OCI-LY3 (cell line): ENCODE measurements at regions not wholly inside any gene's neighbourhood (a gene's known extent, or its start where the extent isn't known, plus 50 kb on each side); places are given as distances from the start of the nearest gene placed in this dataset.

Experiments
- H2AFZ ChIP-seq: fragments of 200-600, 300-600 bp; shearing (Covaris generic); 2 replicates; pipeline ENCODE4 v1.6.0; 2014; ENCODE audit warnings: antibody characterized with exemption, low read depth, low read length
- H3K27ac ChIP-seq: fragments of 200-600, 300-600 bp; sonication (generic); 2 replicates; pipeline ENCODE4 v1.5.1; 2014; ENCODE audit warnings: mild to moderate bottlenecking, low read length, moderate library complexity, mixed read lengths
- H3K27me3 ChIP-seq: fragments of 200-600, 300-600 bp; sonication (generic); 2 replicates; pipeline ENCODE4 v1.6.1; 2014; ENCODE audit warnings: low read depth, low read length, mixed read lengths
- H3K36me3 ChIP-seq: fragments of 200-600, 300-600 bp; sonication (generic); replicated peaks from 2 replicates; pipeline ENCODE3; 2014; ENCODE audit warnings: low read depth, low read length, mixed read lengths
- H3K4me1 ChIP-seq: fragments of 300-600, 200-600 bp; sonication (generic); 2 replicates; pipeline ENCODE4 v1.6.1; 2014; ENCODE audit warnings: low read length, mixed read lengths
- H3K4me2 ChIP-seq: fragments of 200-600, 300-600 bp; sonication (generic); 2 replicates; pipeline ENCODE4 v1.6.1; 2014; ENCODE audit warnings: low read length, mixed read lengths
- H3K4me3 ChIP-seq: fragments of 300-600, 200-600 bp; sonication (generic); 2 replicates; pipeline ENCODE4 v1.5.1; 2014; ENCODE audit warnings: antibody characterized with exemption, mild to moderate bottlenecking, low read length, moderate library complexity
- H3K79me2 ChIP-seq: fragments of 300-600, 200-600 bp; shearing (Covaris generic); 2 replicates; pipeline ENCODE4 v1.6.1; 2014; ENCODE audit warnings: mild to moderate bottlenecking, low read length, mixed read lengths
- H3K9ac ChIP-seq: fragments of 300-600, 200-600 bp; shearing (Covaris generic); 2 replicates; pipeline ENCODE4 v1.6.0; 2014; ENCODE audit warnings: mild to moderate bottlenecking, low read length, moderate library complexity
- H3K9me3 ChIP-seq: fragments of 200-600, 300-600 bp; shearing (Covaris generic); 2 replicates; pipeline ENCODE4 v1.6.1; 2014; ENCODE audit warnings: low read length, mixed read lengths; ENCODE audit not compliant: insufficient read depth
- H4K20me1 ChIP-seq: fragments of 200-600, 300-600 bp; sonication (generic); 2 replicates; pipeline ENCODE4 v1.6.1; 2016; ENCODE audit warnings: low read length, mixed read lengths; ENCODE audit not compliant: insufficient read depth
- EZH2phosphoT487 ChIP-seq: fragments of 200-600 bp; shearing (Covaris generic); IDR thresholded peaks from 2 replicates; pipeline ENCODE4 v1.6.1; 2018; ENCODE audit warnings: antibody characterized with exemption, mixed run types, low read depth
- TF ChIP-seq, protein P1 (sequence below): fragments of 200-600, 300-600 bp; sonication (generic); IDR thresholded peaks from 2 replicates; pipeline ENCODE4 v1.5.1; 2014; ENCODE audit warnings: antibody characterized with exemption, low read length, low read depth

DNA sequence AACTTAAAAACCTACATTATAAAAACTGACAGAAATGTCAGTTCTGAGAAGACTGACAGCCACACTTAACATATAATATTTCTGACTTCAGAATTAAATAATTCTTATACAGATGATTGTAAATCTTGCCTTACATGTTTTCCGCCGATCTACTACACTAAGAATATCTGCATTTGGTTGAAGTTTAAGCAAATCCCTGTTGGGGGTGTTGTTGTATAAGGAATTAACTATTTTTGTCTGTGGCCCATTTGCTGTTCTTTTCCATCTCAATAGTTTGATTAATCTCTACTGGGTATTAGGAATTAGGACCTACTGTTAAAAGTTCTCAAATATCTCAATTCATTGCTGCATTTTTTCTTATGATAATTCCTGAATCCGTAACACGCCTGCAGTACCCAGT is 838.3 kb upstream of the ROBO1 start:
- H3K9ac ChIP-seq = no peak overlapping the region
- H3K4me2 ChIP-seq = no peak overlapping the region
- no peak overlapping the region for H3K4me3 ChIP-seq
- H4K20me1 ChIP-seq = no peaks in the 10 kb centered on the region
- no peak overlapping the region for H2AFZ ChIP-seq
- no peak overlapping the region for H3K27ac ChIP-seq
- H3K9me3 ChIP-seq = no peaks in the 10 kb centered on the region
- H3K36me3 ChIP-seq = no peaks in the 10 kb centered on the region
- H3K4me1 ChIP-seq = no peaks in the 10 kb centered on the region
- H3K27me3 ChIP-seq = no peaks in the 10 kb centered on the region
- H3K79me2 ChIP-seq = no peaks in the 10 kb centered on the region
- TF ChIP-seq EZH2phosphoT487 = no peak
- TF ChIP-seq, protein P1, sequence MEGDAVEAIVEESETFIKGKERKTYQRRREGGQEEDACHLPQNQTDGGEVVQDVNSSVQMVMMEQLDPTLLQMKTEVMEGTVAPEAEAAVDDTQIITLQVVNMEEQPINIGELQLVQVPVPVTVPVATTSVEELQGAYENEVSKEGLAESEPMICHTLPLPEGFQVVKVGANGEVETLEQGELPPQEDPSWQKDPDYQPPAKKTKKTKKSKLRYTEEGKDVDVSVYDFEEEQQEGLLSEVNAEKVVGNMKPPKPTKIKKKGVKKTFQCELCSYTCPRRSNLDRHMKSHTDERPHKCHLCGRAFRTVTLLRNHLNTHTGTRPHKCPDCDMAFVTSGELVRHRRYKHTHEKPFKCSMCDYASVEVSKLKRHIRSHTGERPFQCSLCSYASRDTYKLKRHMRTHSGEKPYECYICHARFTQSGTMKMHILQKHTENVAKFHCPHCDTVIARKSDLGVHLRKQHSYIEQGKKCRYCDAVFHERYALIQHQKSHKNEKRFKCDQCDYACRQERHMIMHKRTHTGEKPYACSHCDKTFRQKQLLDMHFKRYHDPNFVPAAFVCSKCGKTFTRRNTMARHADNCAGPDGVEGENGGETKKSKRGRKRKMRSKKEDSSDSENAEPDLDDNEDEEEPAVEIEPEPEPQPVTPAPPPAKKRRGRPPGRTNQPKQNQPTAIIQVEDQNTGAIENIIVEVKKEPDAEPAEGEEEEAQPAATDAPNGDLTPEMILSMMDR = no peak

DNA sequence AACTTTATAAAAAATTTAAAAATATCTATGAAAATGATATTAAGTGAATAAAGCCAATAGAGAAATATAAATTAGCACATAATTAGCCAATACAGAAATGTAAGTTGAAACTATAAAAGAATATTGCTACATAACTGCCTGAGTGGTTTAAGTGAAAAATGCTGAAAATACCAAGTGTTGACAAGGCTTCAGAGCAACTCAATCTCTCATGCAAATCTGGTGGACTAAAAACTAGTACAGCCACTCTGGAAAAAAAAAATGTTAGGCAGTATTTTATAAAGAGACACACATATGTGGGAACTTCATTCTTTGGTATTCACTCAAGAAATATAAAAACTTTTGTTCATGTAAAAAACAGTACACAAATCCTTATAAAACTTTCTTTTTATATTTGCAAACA is 833.7 kb upstream of the ROBO1 start:
- Histone ChIP-seq H3K36me3 (no peaks in the 10 kb centered on the region), H3K79me2 (no peaks in the 10 kb centered on the region), H3K4me2 (no peak overlapping the region), H3K27me3 (no peaks in the 10 kb centered on the region), H4K20me1 (no peaks in the 10 kb centered on the region), H3K4me1 (no peaks in the 10 kb centered on the region), H3K27ac (no peak overlapping the region), H3K9ac (no peak overlapping the region), H2AFZ (no peak overlapping the region), H3K9me3 (no peaks in the 10 kb centered on the region), H3K4me3 (no peak overlapping the region)
- no peak for TF ChIP-seq EZH2phosphoT487
- TF ChIP-seq, protein P1 = no peak

DNA sequence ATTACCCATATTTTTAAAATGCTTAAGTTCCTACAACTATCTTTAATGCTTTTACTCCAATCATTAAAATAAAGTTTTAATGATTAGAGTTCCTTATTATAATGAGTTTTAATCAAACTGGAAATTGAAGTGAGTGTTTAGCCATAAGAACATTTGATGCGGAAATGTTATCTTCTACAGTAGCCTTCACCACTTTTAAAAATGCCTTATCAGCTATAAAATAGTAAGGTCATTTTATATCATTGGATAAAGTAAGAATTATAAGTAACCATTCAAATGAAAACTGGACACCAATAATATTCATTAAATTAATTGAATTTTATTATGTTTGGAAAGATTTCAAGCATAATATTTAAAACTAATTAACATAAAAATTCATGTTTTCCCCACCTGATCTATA is 825.0 kb upstream of the ROBO1 start:
- H3K9ac ChIP-seq = no peak overlapping the region
- no peaks in the 10 kb centered on the region for H3K79me2 ChIP-seq
- H3K27me3 ChIP-seq = no peaks in the 10 kb centered on the region
- TF ChIP-seq, protein P1 = no peak
- no peak for TF ChIP-seq EZH2phosphoT487
- no peak overlapping the region for H3K4me3 ChIP-seq
- no peaks in the 10 kb centered on the region for H3K9me3 ChIP-seq
- H4K20me1 ChIP-seq = no peaks in the 10 kb centered on the region
- H3K36me3 ChIP-seq = no peaks in the 10 kb centered on the region
- H2AFZ ChIP-seq = no peak overlapping the region
- H3K4me1 ChIP-seq = no peaks in the 10 kb centered on the region
- no peak overlapping the region for H3K27ac ChIP-seq
- H3K4me2 ChIP-seq = no peak overlapping the region

DNA sequence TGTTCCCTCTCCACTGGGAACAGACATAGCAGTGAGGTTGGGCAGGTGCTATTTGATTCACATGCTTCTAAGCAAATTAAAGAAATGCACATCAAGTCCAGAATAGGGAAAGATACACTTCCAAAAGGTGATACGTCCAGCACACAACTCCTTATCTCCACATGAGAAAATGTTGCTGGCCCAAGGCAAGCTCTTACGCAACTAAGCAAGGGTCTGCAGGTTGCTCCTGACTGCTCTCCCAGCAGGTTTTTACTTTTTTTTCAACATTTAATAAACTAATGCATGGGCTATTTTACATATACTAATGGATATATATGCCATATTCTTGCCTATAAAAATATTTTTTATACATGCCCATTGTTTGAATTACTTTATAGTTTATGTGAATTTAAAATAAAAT is 818.5 kb upstream of the ROBO1 start:
- TF ChIP-seq, protein P1 = no peak
- no peak for TF ChIP-seq EZH2phosphoT487
- Histone ChIP-seq H4K20me1 (no peaks in the 10 kb centered on the region), H3K9ac (no peak overlapping the region), H3K36me3 (no peaks in the 10 kb centered on the region), H3K27ac (no peak overlapping the region), H2AFZ (no peak overlapping the region), H3K4me3 (no peak overlapping the region), H3K79me2 (no peaks in the 10 kb centered on the region), H3K4me2 (no peak overlapping the region), H3K9me3 (no peaks in the 10 kb centered on the region), H3K4me1 (no peaks in the 10 kb centered on the region), H3K27me3 (no peaks in the 10 kb centered on the region)
